Central memory CD8-positive, alpha-beta T cell (primary cell): ENCODE measurements at regions not wholly inside any gene's neighbourhood (a gene's known extent, or its start where the extent isn't known, plus 50 kb on each side); places are given as distances from the start of the nearest gene placed in this dataset.
"Not testable (repeated sequence)": the region's sequence is repeated elsewhere in the genome, so short reads cannot be mapped to it uniquely, and the experiment has no call there.

Experiments used
- ATAC-seq: fragments of 150-1000 bp; cut with Tn5 transposase; replicated peaks from 2 replicates; pipeline ENCODE4 v1.10.0; 2022; ENCODE audit warnings: mild to moderate bottlenecking, moderate FRiP score, moderate number of reproducible peaks; ENCODE audit not compliant: poor library complexity, severe bottlenecking; ENCODE audit errors: extremely low read depth
- DNase-seq, 2 donors: peaks; one replicate each; pipeline ENCODE4 v3.0.0; 2021; ENCODE audit warnings: low spot score in 2 of 2
- H3K27ac Mint-ChIP-seq: one replicate; pipeline ENCODE4 v1.8.0; 2022; ENCODE audit warnings: low read depth, mild to moderate bottlenecking, moderate library complexity, mixed read lengths
- H3K27me3 Mint-ChIP-seq: one replicate; pipeline ENCODE4 v1.8.0; 2022; ENCODE audit warnings: mixed read lengths
- H3K36me3 Mint-ChIP-seq: one replicate; pipeline ENCODE4 v1.8.0; 2022; ENCODE audit warnings: mild to moderate bottlenecking, moderate library complexity, mixed read lengths; ENCODE audit not compliant: insufficient read depth
- H3K4me1 Mint-ChIP-seq: one replicate; pipeline ENCODE4 v1.8.0; 2022; ENCODE audit warnings: mixed read lengths
- H3K4me3 Mint-ChIP-seq: one replicate; pipeline ENCODE4 v1.8.0; 2022; ENCODE audit warnings: mild to moderate bottlenecking, moderate library complexity, mixed read lengths
- H3K9me3 Mint-ChIP-seq: one replicate; pipeline ENCODE4 v1.8.0; 2022; ENCODE audit warnings: mixed read lengths

GRCh38 chr1:18569251-18569650, 61.4 kb upstream of the PAX7 start:
- DNase-seq, result no peak
- Mint-ChIP-seq H3K27ac (no peak overlapping the region), H3K4me3 (no peak overlapping the region), H3K27me3 (peaks cover 41% of the 10 kb centered on the region), H3K36me3 (no peaks in the 10 kb centered on the region), H3K4me1 (no peaks in the 10 kb centered on the region), H3K9me3 (no peaks in the 10 kb centered on the region)
- ATAC-seq, result no peak

- H3K4me1 Mint-ChIP-seq, result no peaks in the 10 kb centered on the region
- no peak overlapping the region for H3K4me3 Mint-ChIP-seq
- no peak for ATAC-seq
- no peak for DNase-seq
- peaks cover 41% of the 10 kb centered on the region for H3K27me3 Mint-ChIP-seq
- no peaks in the 10 kb centered on the region for H3K36me3 Mint-ChIP-seq
- H3K9me3 Mint-ChIP-seq, result no peaks in the 10 kb centered on the region
- H3K27ac Mint-ChIP-seq, result no peak overlapping the region
Measured at GRCh38 chr1:18569811-18570545, 60.7 kb upstream of the PAX7 start.

GRCh38 chr1:18571275-18571674, 59.4 kb upstream of the PAX7 start:
- H3K36me3 Mint-ChIP-seq, result no peaks in the 10 kb centered on the region
- DNase-seq, result no peak
- H3K27ac Mint-ChIP-seq, result no peak overlapping the region
- H3K27me3 Mint-ChIP-seq, result peaks cover 31% of the 10 kb centered on the region
- ATAC-seq, result no peak
- H3K4me1 Mint-ChIP-seq, result no peaks in the 10 kb centered on the region
- no peaks in the 10 kb centered on the region for H3K9me3 Mint-ChIP-seq
- H3K4me3 Mint-ChIP-seq, result no peak overlapping the region

GRCh38 chr1:18572022-18572880, 58.4 kb upstream of the PAX7 start:
- H3K36me3 Mint-ChIP-seq, result no peaks in the 10 kb centered on the region

GRCh38 chr1:18573170-18573569, 57.5 kb upstream of the PAX7 start:
- no peak overlapping the region for H3K4me3 Mint-ChIP-seq
- H3K9me3 Mint-ChIP-seq, result no peaks in the 10 kb centered on the region
- ATAC-seq (no peak), DNase-seq (no peak)
- peaks cover 35% of the 10 kb centered on the region for H3K27me3 Mint-ChIP-seq
- no peak overlapping the region for H3K27ac Mint-ChIP-seq
- H3K4me1 Mint-ChIP-seq, result no peaks in the 10 kb centered on the region
- H3K36me3 Mint-ChIP-seq, result no peaks in the 10 kb centered on the region

More at GRCh38 chr1:18572022-18572880, 58.4 kb upstream of the PAX7 start:
- Mint-ChIP-seq H3K27ac (no peak overlapping the region), H3K9me3 (no peaks in the 10 kb centered on the region), H3K27me3 (peaks cover 33% of the 10 kb centered on the region), H3K4me3 (no peak overlapping the region), H3K4me1 (no peaks in the 10 kb centered on the region)
- DNase-seq, result no peak
- ATAC-seq, result no peak

- DNase-seq, result no peak
- H3K4me3 Mint-ChIP-seq, result no peak overlapping the region
- ATAC-seq, result no peak
- no peaks in the 10 kb centered on the region for H3K9me3 Mint-ChIP-seq
- peaks cover 32% of the 10 kb centered on the region for H3K27me3 Mint-ChIP-seq
- H3K27ac Mint-ChIP-seq, result no peak overlapping the region
- H3K4me1 Mint-ChIP-seq, result no peaks in the 10 kb centered on the region
- no peaks in the 10 kb centered on the region for H3K36me3 Mint-ChIP-seq
Measured at GRCh38 chr1:18574754-18575153, 55.9 kb upstream of the PAX7 start.

- no peak overlapping the region for H3K4me3 Mint-ChIP-seq
- no peak for DNase-seq
- H3K27me3 Mint-ChIP-seq, result peaks cover 28% of the 10 kb centered on the region
- no peaks in the 10 kb centered on the region for H3K36me3 Mint-ChIP-seq
- ATAC-seq, result no peak
- H3K9me3 Mint-ChIP-seq, result no peaks in the 10 kb centered on the region
- no peaks in the 10 kb centered on the region for H3K4me1 Mint-ChIP-seq
- H3K27ac Mint-ChIP-seq, result no peak overlapping the region
Measured at GRCh38 chr1:18575620-18576019, 55.0 kb upstream of the PAX7 start.

- ATAC-seq, result no peak
Measured at GRCh38 chr1:18578271-18578670, 52.4 kb upstream of the PAX7 start.

GRCh38 chr1:18579267-18579666, 51.4 kb upstream of the PAX7 start:
- not testable (repeated sequence) for H3K27ac Mint-ChIP-seq, ATAC-seq, H3K9me3 Mint-ChIP-seq, H3K4me1 Mint-ChIP-seq, H3K4me3 Mint-ChIP-seq, H3K36me3 Mint-ChIP-seq, DNase-seq
- H3K27me3 Mint-ChIP-seq, result peaks cover 36% of the 10 kb centered on the region

More at GRCh38 chr1:18578271-18578670, 52.4 kb upstream of the PAX7 start:
- H3K4me1 Mint-ChIP-seq, result no peaks in the 10 kb centered on the region
- no peak for DNase-seq
- H3K36me3 Mint-ChIP-seq, result no peaks in the 10 kb centered on the region
- H3K27me3 Mint-ChIP-seq, result peaks cover 41% of the 10 kb centered on the region
- no peaks in the 10 kb centered on the region for H3K9me3 Mint-ChIP-seq
- no peak overlapping the region for H3K4me3 Mint-ChIP-seq
- no peak overlapping the region for H3K27ac Mint-ChIP-seq

- Mint-ChIP-seq H3K27me3 (peaks cover 42% of the 10 kb centered on the region), H3K4me3 (no peak overlapping the region), H3K9me3 (no peaks in the 10 kb centered on the region), H3K36me3 (no peaks in the 10 kb centered on the region), H3K4me1 (no peaks in the 10 kb centered on the region), H3K27ac (no peak overlapping the region)
- DNase-seq (no peak), ATAC-seq (no peak)
Measured at GRCh38 chr1:18580047-18580446, 50.6 kb upstream of the PAX7 start.

- Mint-ChIP-seq H3K27me3 (peaks cover 42% of the 10 kb centered on the region), H3K4me1 (no peaks in the 10 kb centered on the region), H3K9me3 (no peaks in the 10 kb centered on the region), H3K27ac (no peak overlapping the region), H3K36me3 (no peaks in the 10 kb centered on the region), H3K4me3 (no peak overlapping the region)
- ATAC-seq (no peak), DNase-seq (no peak)
Measured at GRCh38 chr1:18580691-18581419, 49.8 kb upstream of the PAX7 start.
